NCI-H2029 (cell line): ENCODE measurements at regions not wholly inside any gene's neighbourhood (a gene's known extent, or its start where the extent isn't known, plus 50 kb on each side); places are given as distances from the start of the nearest gene placed in this dataset.

Source experiments
- DNase-seq: peaks from one replicate; lab custom pipeline; 2025; lab: John Stamatoyannopoulos, UW

GRCh38 chr22:47659467-47660223 is 897.2 kb downstream of the TBC1D22A start:
- DNase-seq, result peak; percentile 58

GRCh38 chr22:47658182-47658581 is 895.7 kb downstream of the TBC1D22A start:
- no peak for DNase-seq

GRCh38 chr22:47657224-47657623 is 894.8 kb downstream of the TBC1D22A start:
- DNase-seq, result no peak

GRCh38 chr22:47656806-47657205 is 894.4 kb downstream of the TBC1D22A start:
- no peak for DNase-seq

- DNase-seq, result no peak
Measured at GRCh38 chr22:47655930-47656329, 893.5 kb downstream of the TBC1D22A start.

- no peak for DNase-seq
Measured at GRCh38 chr22:47654922-47655491, 892.6 kb downstream of the TBC1D22A start.

- no peak for DNase-seq
Measured at GRCh38 chr22:47653921-47654320, 891.5 kb downstream of the TBC1D22A start.

GRCh38 chr22:47651216-47651987 is 889.0 kb downstream of the TBC1D22A start:
- no peak for DNase-seq

GRCh38 chr22:47647720-47648119 is 885.3 kb downstream of the TBC1D22A start:
- DNase-seq, result no peak

GRCh38 chr22:47647181-47647580 is 884.7 kb downstream of the TBC1D22A start:
- no peak for DNase-seq

- DNase-seq, result no peak
Measured at GRCh38 chr22:47645923-47646322, 883.5 kb downstream of the TBC1D22A start.

GRCh38 chr22:47645450-47645914 is 883.0 kb downstream of the TBC1D22A start:
- no peak for DNase-seq

- no peak for DNase-seq
Measured at GRCh38 chr22:47634347-47634746, 871.9 kb downstream of the TBC1D22A start.

- DNase-seq, result no peak
Measured at GRCh38 chr22:47633111-47633510, 870.7 kb downstream of the TBC1D22A start.

GRCh38 chr22:47632701-47633100 is 870.3 kb downstream of the TBC1D22A start:
- DNase-seq, result no peak

GRCh38 chr22:47631571-47632102 is 869.2 kb downstream of the TBC1D22A start:
- no peak for DNase-seq

GRCh38 chr22:47630741-47631534 is 868.5 kb downstream of the TBC1D22A start:
- no peak for DNase-seq

GRCh38 chr22:47629791-47630655 is 867.6 kb downstream of the TBC1D22A start:
- no peak for DNase-seq

GRCh38 chr22:47629273-47629711 is 866.8 kb downstream of the TBC1D22A start:
- no peak for DNase-seq

GRCh38 chr22:47628477-47629272 is 866.2 kb downstream of the TBC1D22A start:
- no peak for DNase-seq
